KMS-11 (cell line): ENCODE measurements at regions not wholly inside any gene's neighbourhood (a gene's known extent, or its start where the extent isn't known, plus 50 kb on each side); places are given as distances from the start of the nearest gene placed in this dataset.
"Not testable (repeated sequence)": the region's sequence is repeated elsewhere in the genome, so short reads cannot be mapped to it uniquely, and the experiment has no call there.

Experiments
- H2AFZ ChIP-seq: fragments of 200-600 bp; sonication (generic); 2 replicates; pipeline ENCODE4 v1.6.1; 2016; ENCODE audit warnings: antibody characterized with exemption, mixed run types, low read depth
- H3K27ac ChIP-seq: fragments of 200-600 bp; sonication (generic); 2 replicates; pipeline ENCODE4 v1.6.1; 2016; ENCODE audit warnings: mild to moderate bottlenecking, mixed run types
- H3K27me3 ChIP-seq: fragments of 200-600 bp; sonication (generic); 2 replicates; pipeline ENCODE4 v1.6.1; 2017; ENCODE audit warnings: mild to moderate bottlenecking, low read depth, mixed run types, moderate library complexity; ENCODE audit not compliant: insufficient read depth
- H3K36me3 ChIP-seq: fragments of 200-600 bp; sonication (generic); 2 replicates; pipeline ENCODE4 v1.6.1; 2017; ENCODE audit warnings: mild to moderate bottlenecking, mixed run types; ENCODE audit not compliant: insufficient read depth
- H3K4me1 ChIP-seq: fragments of 200-600 bp; sonication (generic); 2 replicates; pipeline ENCODE4 v1.6.1; 2016; ENCODE audit warnings: mild to moderate bottlenecking, low read depth, mixed run types; ENCODE audit not compliant: poor library complexity, severe bottlenecking
- H3K4me2 ChIP-seq: fragments of 200-600 bp; sonication (generic); 2 replicates; pipeline ENCODE4 v1.7.0; 2016; ENCODE audit warnings: mild to moderate bottlenecking, mixed run types
- H3K4me3 ChIP-seq: fragments of 200-600 bp; sonication (generic); IDR thresholded peaks from 2 replicates; pipeline ENCODE4 v1.6.1; 2017; ENCODE audit warnings: low read depth, low read length, mixed read lengths; ENCODE audit not compliant: insufficient read depth
- H3K79me2 ChIP-seq: fragments of 200-600 bp; sonication (generic); 2 replicates; pipeline ENCODE4 v1.6.1; 2016; ENCODE audit warnings: low read depth, mixed run types; ENCODE audit not compliant: insufficient read depth
- H3K9ac ChIP-seq: fragments of 200-600 bp; sonication (generic); 2 replicates; pipeline ENCODE4 v1.6.1; 2016; ENCODE audit warnings: mild to moderate bottlenecking, mixed run types
- H4K20me1 ChIP-seq: fragments of 200-600 bp; sonication (generic); 2 replicates; pipeline ENCODE4 v1.6.1; 2016; ENCODE audit warnings: mild to moderate bottlenecking, mixed run types; ENCODE audit not compliant: insufficient read depth

GRCh38 chr7:65073160-65073559 lies 66.7 kb upstream of the ERV3-1 start:
- H4K20me1 ChIP-seq: not testable (repeated sequence)

GRCh38 chr7:65071854-65072431 lies 65.5 kb upstream of the ERV3-1 start:
- H2AFZ ChIP-seq, H3K4me3 ChIP-seq, H3K79me2 ChIP-seq, H3K36me3 ChIP-seq, H3K27me3 ChIP-seq, H3K27ac ChIP-seq, H3K9ac ChIP-seq, H4K20me1 ChIP-seq, H3K4me1 ChIP-seq, H3K4me2 ChIP-seq: not testable (repeated sequence)

More at GRCh38 chr7:65073160-65073559, 66.7 kb upstream of the ERV3-1 start:
- H2AFZ ChIP-seq, H3K4me2 ChIP-seq, H3K4me1 ChIP-seq, H3K4me3 ChIP-seq, H3K9ac ChIP-seq, H3K79me2 ChIP-seq, H3K27me3 ChIP-seq, H3K36me3 ChIP-seq, H3K27ac ChIP-seq: not testable (repeated sequence)

GRCh38 chr7:65069476-65069875 lies 63.0 kb upstream of the ERV3-1 start:
- not testable (repeated sequence) for H4K20me1 ChIP-seq, H3K36me3 ChIP-seq, H3K4me1 ChIP-seq, H2AFZ ChIP-seq, H3K27me3 ChIP-seq, H3K79me2 ChIP-seq, H3K4me3 ChIP-seq, H3K27ac ChIP-seq, H3K4me2 ChIP-seq, H3K9ac ChIP-seq

GRCh38 chr7:65062566-65062965 lies 56.1 kb upstream of the ERV3-1 start:
- not testable (repeated sequence) for H3K27me3 ChIP-seq, H4K20me1 ChIP-seq, H3K4me2 ChIP-seq, H3K9ac ChIP-seq, H2AFZ ChIP-seq, H3K4me1 ChIP-seq, H3K4me3 ChIP-seq, H3K27ac ChIP-seq, H3K36me3 ChIP-seq, H3K79me2 ChIP-seq

GRCh38 chr7:65059247-65059646 lies 52.8 kb upstream of the ERV3-1 start:
- H2AFZ ChIP-seq, H3K4me3 ChIP-seq, H3K4me1 ChIP-seq, H3K79me2 ChIP-seq, H3K27me3 ChIP-seq, H3K27ac ChIP-seq, H4K20me1 ChIP-seq, H3K9ac ChIP-seq, H3K36me3 ChIP-seq, H3K4me2 ChIP-seq: not testable (repeated sequence)
